Testis (tissue), 2 donors: ENCODE measurements at regions not wholly inside any gene's neighbourhood (a gene's known extent, or its start where the extent isn't known, plus 50 kb on each side); places are given as distances from the start of the nearest gene placed in this dataset.

ENCODE experiments used
- DNase-seq: peaks from one replicate; pipeline ENCODE4 v3.0.0-alpha.2; 2019
- H3K27ac ChIP-seq, 2 donors: fragments of 200-600 bp; sonication (generic); one replicate each; pipeline ENCODE4 v1.5.1; 2019
- H3K27me3 ChIP-seq: fragments of 200-600 bp; sonication (generic); one replicate; pipeline ENCODE4 v1.5.1; 2019
- H3K36me3 ChIP-seq: fragments of 200-600 bp; sonication (generic); one replicate; pipeline ENCODE4 v1.5.1; 2017; ENCODE audit warnings: low read depth; ENCODE audit errors: missing control alignments
- H3K4me1 ChIP-seq: fragments of 200-600 bp; sonication (generic); one replicate; pipeline ENCODE4 v1.5.1; 2019
- H3K4me3 ChIP-seq, 2 donors: fragments of 200-600 bp; sonication (generic); one replicate each; pipeline ENCODE4 v1.5.1; 2017 to 2019
- H3K9me3 ChIP-seq: fragments of 200-600 bp; sonication (generic); one replicate; pipeline ENCODE4 v1.5.1; 2017
- CTCF ChIP-seq, 3 experiments: fragments of 450-650 bp in 2 of 3; fragments of 200-600 bp in 1 of 3; sonication (generic) in 1 of 3; IDR thresholded peaks; one replicate each; pipeline ENCODE4 v1.5.1; 2016 to 2019; ENCODE audit warnings: antibody characterized with exemption in 3 of 3, mild to moderate bottlenecking in 2 of 3, moderate library complexity in 1 of 3
- POLR2A ChIP-seq: fragments of 450-650 bp; IDR thresholded peaks from one replicate; pipeline ENCODE4 v1.6.1; 2017; ENCODE audit warnings: antibody characterized with exemption, mild to moderate bottlenecking, moderate library complexity
- WGBS, 2 donors: methylation state at CpG; one replicate each; pipeline ENCODE4 v1.1.5; 2018; 5-methylcytosine and 5-hydroxymethylcytosine counted together
- intact Hi-C: fragments of 100-400 bp; cut with DNase I; formaldehyde crosslinking; loops from one replicate; pipeline ENCODE4 v1.15.1; 2023; ENCODE audit warnings: low total_unique reads

GRCh38 chr15:25061808-25062550, 107.2 kb downstream of the SNRPN start:
- Histone ChIP-seq H3K4me1 (no peaks in the 10 kb centered on the region), H3K27ac (no peak overlapping the region), H3K36me3 (no peaks in the 10 kb centered on the region), H3K27me3 (no peaks in the 10 kb centered on the region), H3K9me3 (no peaks in the 10 kb centered on the region), H3K4me3 (no peak overlapping the region)
- TF ChIP-seq CTCF (IDR thresholded peaks at IDR 0.05) (no peak), POLR2A (no peak)
- intact Hi-C loops = no loop called here
- DNase-seq = no peak
- 92 to 99% methylated on average over 12 to 23 of the region's 23 CpGs for WGBS, 2 donors

GRCh38 chr15:25062551-25063430, 108.0 kb downstream of the SNRPN start:
- no peaks in the 10 kb centered on the region for H3K36me3 ChIP-seq
- 83 to 90% methylated on average over 10 to 13 of the region's 13 CpGs for WGBS, 2 donors
- H3K27ac ChIP-seq = no peak overlapping the region
- no peaks in the 10 kb centered on the region for H3K27me3 ChIP-seq
- no peak overlapping the region for H3K4me3 ChIP-seq
- intact Hi-C loops = no loop called here
- DNase-seq = no peak
- H3K4me1 ChIP-seq = no peaks in the 10 kb centered on the region
- TF ChIP-seq POLR2A (no peak), CTCF (IDR thresholded peaks at IDR 0.05) (no peak)
- no peaks in the 10 kb centered on the region for H3K9me3 ChIP-seq

- no peaks in the 10 kb centered on the region for H3K9me3 ChIP-seq
Measured at GRCh38 chr15:25065286-25065685, 110.5 kb downstream of the SNRPN start.

GRCh38 chr15:25065876-25066275, 111.1 kb downstream of the SNRPN start:
- H3K4me3 ChIP-seq = no peak overlapping the region
- H3K36me3 ChIP-seq = no peaks in the 10 kb centered on the region
- H3K4me1 ChIP-seq = no peaks in the 10 kb centered on the region
- H3K27ac ChIP-seq = no peak overlapping the region
- TF ChIP-seq CTCF (IDR thresholded peaks at IDR 0.05) (no peak), POLR2A (no peak)
- WGBS, 2 donors = 86 to 88% methylated on average over 9 to 11 of the region's 11 CpGs
- no peaks in the 10 kb centered on the region for H3K27me3 ChIP-seq
- no peak for DNase-seq
- intact Hi-C loops = no loop called here
- H3K9me3 ChIP-seq = no peaks in the 10 kb centered on the region

More at GRCh38 chr15:25065286-25065685, 110.5 kb downstream of the SNRPN start:
- Histone ChIP-seq H3K27ac (no peak overlapping the region), H3K36me3 (no peaks in the 10 kb centered on the region), H3K4me3 (no peak overlapping the region), H3K4me1 (no peaks in the 10 kb centered on the region), H3K27me3 (no peaks in the 10 kb centered on the region)
- intact Hi-C loops = no loop called here
- 89% methylated on average over 6 to 9 of the region's 9 CpGs for WGBS, 2 donors
- no peak for DNase-seq
- TF ChIP-seq CTCF (IDR thresholded peaks at IDR 0.05) = no peak
- TF ChIP-seq POLR2A = no peak
